ENCODE measurements at regions not wholly inside any gene's neighbourhood (a gene's known extent, or its start where the extent isn't known, plus 50 kb on each side); places are given as distances from the start of the nearest gene placed in this dataset.

- DNase-seq = no peak
- Histone ChIP-seq H3K27ac (no peak overlapping the region), H3K9me3 (replicated peaks in 1 of 3) (no peaks in the 10 kb centered on the region), H3K4me1 (replicated peaks in 1 of 2) (no peaks in the 10 kb centered on the region), H3K36me3 (replicated peaks in 1 of 2) (no peaks in the 10 kb centered on the region), H3K27me3 (no peaks in the 10 kb centered on the region), H3K4me3 (no peak overlapping the region)
- intact Hi-C loops (cut with DNase I) = no loop called here
- no peak for TF ChIP-seq CTCF (IDR thresholded peaks at IDR 0.05)
- TF ChIP-seq POLR2A (IDR thresholded peaks at IDR 0.05) = no peak
Observed at GRCh38 chr10:105545101-105545500, 904.0 kb downstream of the SORCS3 start.

- intact Hi-C loops (cut with DNase I) = no loop called here
- H3K4me1 ChIP-seq (replicated peaks in 1 of 2) = no peaks in the 10 kb centered on the region
- H3K27me3 ChIP-seq = no peaks in the 10 kb centered on the region
- no peaks in the 10 kb centered on the region for H3K9me3 ChIP-seq (replicated peaks in 1 of 3)
- 49 to 57% (median 53%) methylated on average over 2 of the region's 2 CpGs for WGBS, 4 donors
- no peak overlapping the region for H3K27ac ChIP-seq
- TF ChIP-seq CTCF (IDR thresholded peaks at IDR 0.05) (no peak), POLR2A (IDR thresholded peaks at IDR 0.05) (no peak)
- H3K36me3 ChIP-seq (replicated peaks in 1 of 2) = no peaks in the 10 kb centered on the region
- H3K4me3 ChIP-seq = no peak overlapping the region
- no peak for DNase-seq
Observed at GRCh38 chr10:105540381-105540780, 899.3 kb downstream of the SORCS3 start.

GRCh38 chr10:105538874-105539273 lies 897.8 kb downstream of the SORCS3 start:
- no peaks in the 10 kb centered on the region for H3K9me3 ChIP-seq (replicated peaks in 1 of 3)
- no peak overlapping the region for H3K27ac ChIP-seq
- TF ChIP-seq POLR2A (IDR thresholded peaks at IDR 0.05) (no peak), CTCF (IDR thresholded peaks at IDR 0.05) (no peak)
- H3K4me3 ChIP-seq = no peak overlapping the region
- no peaks in the 10 kb centered on the region for H3K27me3 ChIP-seq
- H3K36me3 ChIP-seq (replicated peaks in 1 of 2) = no peaks in the 10 kb centered on the region
- intact Hi-C loops (cut with DNase I) = no loop called here
- DNase-seq = no peak
- WGBS, 4 donors = 23 to 38% (median 25%) methylated on average over 4 of the region's 4 CpGs
- H3K4me1 ChIP-seq (replicated peaks in 1 of 2) = no peaks in the 10 kb centered on the region

- TF ChIP-seq POLR2A (IDR thresholded peaks at IDR 0.05) = no peak
- TF ChIP-seq CTCF (IDR thresholded peaks at IDR 0.05) = no peak
- H3K36me3 ChIP-seq (replicated peaks in 1 of 2) = no peaks in the 10 kb centered on the region
- H3K9me3 ChIP-seq (replicated peaks in 1 of 3) = no peaks in the 10 kb centered on the region
- no peaks in the 10 kb centered on the region for H3K4me1 ChIP-seq (replicated peaks in 1 of 2)
- intact Hi-C loops (cut with DNase I) = no loop called here
- H3K27ac ChIP-seq = no peak overlapping the region
- no peaks in the 10 kb centered on the region for H3K27me3 ChIP-seq
- 64 to 68% (median 67%) methylated on average over 3 of the region's 3 CpGs for WGBS, 4 donors
- DNase-seq = no peak
- H3K4me3 ChIP-seq = no peak overlapping the region
Observed at GRCh38 chr10:105535478-105535877, 894.4 kb downstream of the SORCS3 start.

All from adrenal gland (tissue), 9 donors.